ENCODE measurements at regions not wholly inside any gene's neighbourhood (a gene's known extent, or its start where the extent isn't known, plus 50 kb on each side); places are given as distances from the start of the nearest gene placed in this dataset.

- H3K36me3 ChIP-seq (ENCODE audit: control insufficient read depth, insufficient read depth, low read length, severe bottlenecking): no peaks in the 10 kb centered on the region
- no peaks in the 10 kb centered on the region for H3K4me1 ChIP-seq (ENCODE audit: control insufficient read depth, insufficient read depth, low read length)
- no peak overlapping the region for H3K9ac ChIP-seq (ENCODE audit: low read length)
Measured at GRCh38 chr6:141724731-141725130, 408.0 kb upstream of the GJE1 start.

GRCh38 chr6:141719476-141719875, 413.2 kb upstream of the GJE1 start:
- no peaks in the 10 kb centered on the region for H3K4me1 ChIP-seq (ENCODE audit: control insufficient read depth, insufficient read depth, low read length)
- no peak overlapping the region for H3K9ac ChIP-seq (ENCODE audit: low read length)
- H3K27me3 ChIP-seq (replicated peaks; ENCODE audit: control insufficient read depth, insufficient read depth, low read length): no peaks in the 10 kb centered on the region
- no peaks in the 10 kb centered on the region for H3K36me3 ChIP-seq (ENCODE audit: control insufficient read depth, insufficient read depth, low read length, severe bottlenecking)
- H3K4me3 ChIP-seq (ENCODE audit: low read length): no peak overlapping the region
- DNase-seq (ENCODE audit: low read depth): no peak
- no peaks in the 10 kb centered on the region for H3K9me3 ChIP-seq (ENCODE audit: control insufficient read depth, low read length)

More at GRCh38 chr6:141724731-141725130, 408.0 kb upstream of the GJE1 start:
- no peaks in the 10 kb centered on the region for H3K27me3 ChIP-seq (replicated peaks; ENCODE audit: control insufficient read depth, insufficient read depth, low read length)
- no peak for DNase-seq (ENCODE audit: low read depth)
- no peaks in the 10 kb centered on the region for H3K9me3 ChIP-seq (ENCODE audit: control insufficient read depth, low read length)
- H3K4me3 ChIP-seq (ENCODE audit: low read length): no peak overlapping the region

GRCh38 chr6:141705431-141705830, 427.3 kb upstream of the GJE1 start:
- Histone ChIP-seq H3K27me3 (replicated peaks; ENCODE audit: control insufficient read depth, insufficient read depth, low read length) (no peaks in the 10 kb centered on the region), H3K36me3 (ENCODE audit: control insufficient read depth, insufficient read depth, low read length, severe bottlenecking) (no peaks in the 10 kb centered on the region), H3K9me3 (ENCODE audit: control insufficient read depth, low read length) (no peaks in the 10 kb centered on the region), H3K4me1 (ENCODE audit: control insufficient read depth, insufficient read depth, low read length) (peaks cover 4% of the 10 kb centered on the region), H3K9ac (ENCODE audit: low read length) (no peak overlapping the region), H3K4me3 (ENCODE audit: low read length) (no peak overlapping the region)
- no peak for DNase-seq (ENCODE audit: low read depth)

GRCh38 chr6:141704151-141704550, 428.6 kb upstream of the GJE1 start:
- Histone ChIP-seq H3K36me3 (ENCODE audit: control insufficient read depth, insufficient read depth, low read length, severe bottlenecking) (no peaks in the 10 kb centered on the region), H3K4me3 (ENCODE audit: low read length) (no peak overlapping the region)

GRCh38 chr6:141701732-141702131, 431.0 kb upstream of the GJE1 start:
- Histone ChIP-seq H3K27me3 (replicated peaks; ENCODE audit: control insufficient read depth, insufficient read depth, low read length) (no peaks in the 10 kb centered on the region), H3K9ac (ENCODE audit: low read length) (no peak overlapping the region), H3K36me3 (ENCODE audit: control insufficient read depth, insufficient read depth, low read length, severe bottlenecking) (no peaks in the 10 kb centered on the region), H3K4me3 (ENCODE audit: low read length) (no peak overlapping the region), H3K9me3 (ENCODE audit: control insufficient read depth, low read length) (no peaks in the 10 kb centered on the region), H3K4me1 (ENCODE audit: control insufficient read depth, insufficient read depth, low read length) (peaks cover 4% of the 10 kb centered on the region)
- no peak for DNase-seq (ENCODE audit: low read depth)

More at GRCh38 chr6:141704151-141704550, 428.6 kb upstream of the GJE1 start:
- H3K9me3 ChIP-seq (ENCODE audit: control insufficient read depth, low read length): no peaks in the 10 kb centered on the region
- DNase-seq (ENCODE audit: low read depth): no peak
- H3K9ac ChIP-seq (ENCODE audit: low read length): no peak overlapping the region
- no peaks in the 10 kb centered on the region for H3K27me3 ChIP-seq (replicated peaks; ENCODE audit: control insufficient read depth, insufficient read depth, low read length)
- H3K4me1 ChIP-seq (ENCODE audit: control insufficient read depth, insufficient read depth, low read length): peaks cover 4% of the 10 kb centered on the region

GRCh38 chr6:141700819-141701218, 431.9 kb upstream of the GJE1 start:
- no peaks in the 10 kb centered on the region for H3K36me3 ChIP-seq (ENCODE audit: control insufficient read depth, insufficient read depth, low read length, severe bottlenecking)
- no peaks in the 10 kb centered on the region for H3K9me3 ChIP-seq (ENCODE audit: control insufficient read depth, low read length)
- no peak overlapping the region for H3K4me3 ChIP-seq (ENCODE audit: low read length)
- no peak overlapping the region for H3K9ac ChIP-seq (ENCODE audit: low read length)
- H3K27me3 ChIP-seq (replicated peaks; ENCODE audit: control insufficient read depth, insufficient read depth, low read length): no peaks in the 10 kb centered on the region
- peaks cover 4% of the 10 kb centered on the region for H3K4me1 ChIP-seq (ENCODE audit: control insufficient read depth, insufficient read depth, low read length)
- peak; percentile 50 for DNase-seq (ENCODE audit: low read depth)

GRCh38 chr6:141688916-141689315, 443.8 kb upstream of the GJE1 start:
- H3K4me3 ChIP-seq (ENCODE audit: low read length): no peak overlapping the region
- H3K36me3 ChIP-seq (ENCODE audit: control insufficient read depth, insufficient read depth, low read length, severe bottlenecking): no peaks in the 10 kb centered on the region
- H3K9ac ChIP-seq (ENCODE audit: low read length): no peak overlapping the region
- H3K27me3 ChIP-seq (replicated peaks; ENCODE audit: control insufficient read depth, insufficient read depth, low read length): no peaks in the 10 kb centered on the region
- H3K9me3 ChIP-seq (ENCODE audit: control insufficient read depth, low read length): no peaks in the 10 kb centered on the region
- DNase-seq (ENCODE audit: low read depth): no peak
- H3K4me1 ChIP-seq (ENCODE audit: control insufficient read depth, insufficient read depth, low read length): no peaks in the 10 kb centered on the region

- no peaks in the 10 kb centered on the region for H3K36me3 ChIP-seq (ENCODE audit: control insufficient read depth, insufficient read depth, low read length, severe bottlenecking)
- DNase-seq (ENCODE audit: low read depth): peak; percentile 6
- H3K9ac ChIP-seq (ENCODE audit: low read length): no peak overlapping the region
- H3K4me3 ChIP-seq (ENCODE audit: low read length): no peak overlapping the region
- H3K4me1 ChIP-seq (ENCODE audit: control insufficient read depth, insufficient read depth, low read length): no peaks in the 10 kb centered on the region
- no peaks in the 10 kb centered on the region for H3K27me3 ChIP-seq (replicated peaks; ENCODE audit: control insufficient read depth, insufficient read depth, low read length)
- no peaks in the 10 kb centered on the region for H3K9me3 ChIP-seq (ENCODE audit: control insufficient read depth, low read length)
Measured at GRCh38 chr6:141685416-141685815, 447.3 kb upstream of the GJE1 start.

GRCh38 chr6:141682391-141682790, 450.3 kb upstream of the GJE1 start:
- H3K9ac ChIP-seq (ENCODE audit: low read length): no peak overlapping the region
- DNase-seq (ENCODE audit: low read depth): no peak
- H3K4me1 ChIP-seq (ENCODE audit: control insufficient read depth, insufficient read depth, low read length): peaks cover 4% of the 10 kb centered on the region
- no peaks in the 10 kb centered on the region for H3K36me3 ChIP-seq (ENCODE audit: control insufficient read depth, insufficient read depth, low read length, severe bottlenecking)
- H3K4me3 ChIP-seq (ENCODE audit: low read length): no peak overlapping the region
- H3K27me3 ChIP-seq (replicated peaks; ENCODE audit: control insufficient read depth, insufficient read depth, low read length): no peaks in the 10 kb centered on the region
- H3K9me3 ChIP-seq (ENCODE audit: control insufficient read depth, low read length): no peaks in the 10 kb centered on the region

- Histone ChIP-seq H3K9ac (ENCODE audit: low read length) (peak overlapping the region; percentile 54), H3K4me1 (ENCODE audit: control insufficient read depth, insufficient read depth, low read length) (peaks cover 15% of the 10 kb centered on the region), H3K27me3 (replicated peaks; ENCODE audit: control insufficient read depth, insufficient read depth, low read length) (no peaks in the 10 kb centered on the region), H3K36me3 (ENCODE audit: control insufficient read depth, insufficient read depth, low read length, severe bottlenecking) (no peaks in the 10 kb centered on the region), H3K4me3 (ENCODE audit: low read length) (no peak overlapping the region), H3K9me3 (ENCODE audit: control insufficient read depth, low read length) (no peaks in the 10 kb centered on the region)
- peak; percentile 80 for DNase-seq (ENCODE audit: low read depth)
Measured at GRCh38 chr6:141677598-141678211, 455.0 kb upstream of the GJE1 start.

GRCh38 chr6:141675957-141676356, 456.8 kb upstream of the GJE1 start:
- no peak overlapping the region for H3K4me3 ChIP-seq (ENCODE audit: low read length)
- peak overlapping the region; percentile 39 for H3K9ac ChIP-seq (ENCODE audit: low read length)
- H3K27me3 ChIP-seq (replicated peaks; ENCODE audit: control insufficient read depth, insufficient read depth, low read length): no peaks in the 10 kb centered on the region
- no peaks in the 10 kb centered on the region for H3K36me3 ChIP-seq (ENCODE audit: control insufficient read depth, insufficient read depth, low read length, severe bottlenecking)
- peaks cover 15% of the 10 kb centered on the region for H3K4me1 ChIP-seq (ENCODE audit: control insufficient read depth, insufficient read depth, low read length)
- peak; percentile 66 for DNase-seq (ENCODE audit: low read depth)
- peaks cover 5% of the 10 kb centered on the region for H3K9me3 ChIP-seq (ENCODE audit: control insufficient read depth, low read length)

GRCh38 chr6:141669141-141669540, 463.6 kb upstream of the GJE1 start:
- no peak for DNase-seq (ENCODE audit: low read depth)
- no peak overlapping the region for H3K4me3 ChIP-seq (ENCODE audit: low read length)
- peaks cover 5% of the 10 kb centered on the region for H3K9me3 ChIP-seq (ENCODE audit: control insufficient read depth, low read length)

More at GRCh38 chr6:141669141-141669540, 463.6 kb upstream of the GJE1 start:
- H3K4me1 ChIP-seq (ENCODE audit: control insufficient read depth, insufficient read depth, low read length): no peaks in the 10 kb centered on the region
- H3K36me3 ChIP-seq (ENCODE audit: control insufficient read depth, insufficient read depth, low read length, severe bottlenecking): no peaks in the 10 kb centered on the region
- no peaks in the 10 kb centered on the region for H3K27me3 ChIP-seq (replicated peaks; ENCODE audit: control insufficient read depth, insufficient read depth, low read length)
- no peak overlapping the region for H3K9ac ChIP-seq (ENCODE audit: low read length)

All from adipocyte (in vitro differentiated cells).